Aorta (tissue), 5 donors: ENCODE measurements at regions not wholly inside any gene's neighbourhood (a gene's known extent, or its start where the extent isn't known, plus 50 kb on each side); places are given as distances from the start of the nearest gene placed in this dataset.
A peak's percentile ranks its signal among the peaks of the same experiment; 100 is the strongest.

Source experiments
- ATAC-seq: fragments of 200-7000 bp; cut with Tn5 transposase; one replicate; pipeline ENCODE4 v1.9.1; 2022; ENCODE audit warnings: moderate library complexity; ENCODE audit not compliant: low FRiP score
- DNase-seq, 2 donors: peaks; one replicate each; pipeline ENCODE4 v3.0.0-alpha.2; 2020
- H3K27ac ChIP-seq, 2 donors: one replicate each; pipeline ENCODE4 v1.5.1; 2013; ENCODE audit warnings: low read length in 2 of 2, mild to moderate bottlenecking in 2 of 2, moderate library complexity in 2 of 2, control low read depth in 1 of 2, inconsistent platforms in 1 of 2, low read depth in 1 of 2
- H3K27me3 ChIP-seq, 2 donors: one replicate each; pipeline ENCODE4 v1.6.1; 2013; ENCODE audit warnings: control low read depth in 1 of 2, low read length in 1 of 2, mild to moderate bottlenecking in 1 of 2, moderate library complexity in 1 of 2; ENCODE audit not compliant: insufficient read depth in 2 of 2, control insufficient read depth in 1 of 2
- H3K36me3 ChIP-seq, 2 donors: one replicate each; pipeline ENCODE4 v1.6.1; 2013; ENCODE audit warnings: control low read depth in 1 of 2, low read length in 1 of 2, mild to moderate bottlenecking in 1 of 2; ENCODE audit not compliant: insufficient read depth in 2 of 2, control insufficient read depth in 1 of 2
- H3K4me1 ChIP-seq, 2 donors: one replicate each; pipeline ENCODE4 v1.6.1; 2013; ENCODE audit warnings: low read length in 2 of 2, control low read depth in 1 of 2, mild to moderate bottlenecking in 1 of 2, moderate library complexity in 1 of 2; ENCODE audit not compliant: insufficient read depth in 2 of 2, control insufficient read depth in 1 of 2
- H3K4me3 ChIP-seq, 2 donors: one replicate each; pipeline ENCODE4 v1.5.1; 2013; ENCODE audit warnings: low read length in 2 of 2, control low read depth in 1 of 2, mild to moderate bottlenecking in 1 of 2
- H3K9me3 ChIP-seq: one replicate; pipeline ENCODE4 v1.6.1; 2013; ENCODE audit warnings: mild to moderate bottlenecking, low read length; ENCODE audit not compliant: control insufficient read depth
- WGBS, 2 donors: extraction: QIAGEN DNeasy Blood & Tissue Kit; methylation state at CpG; one replicate each; pipeline ENCODE4 v1.1.7; 2013; 5-methylcytosine and 5-hydroxymethylcytosine counted together
- intact Hi-C, 2 donors: fragments of 100-400 bp; cut with DNase I; formaldehyde crosslinking; loops; one replicate each; pipeline versions ENCODE4 v1.14.2 to v1.15.0; 2022
- donor health status: healthy with polysubstance abuse.
- donor health status: Bipolar disorder and iron deficiency.
- donor health status: DM: no; HTN: no; CAD: no.
- donor health status: DM: no; HTN: no; CAD: no.
- donor health status: DM: yes; HTN: yes; CAD: no.

DNA sequence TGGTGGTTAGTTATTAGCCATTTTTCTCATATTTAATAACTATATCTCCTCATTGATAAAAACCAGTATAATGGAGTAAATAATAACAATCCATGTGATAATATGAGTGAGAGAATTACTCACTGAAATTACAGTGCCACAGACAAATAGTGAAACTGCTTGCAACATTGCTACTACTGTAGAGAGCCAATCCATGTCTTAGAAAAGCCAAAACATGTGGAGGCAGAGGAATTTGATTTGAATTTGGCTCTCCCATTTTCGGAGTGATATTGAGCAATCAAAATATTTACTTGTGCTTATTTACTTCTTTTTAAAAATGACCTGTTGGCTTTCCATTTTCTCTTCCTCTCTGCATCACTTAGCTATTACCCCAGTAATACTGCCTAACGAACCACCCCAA, 288.3 kb upstream of the TCF4 start:
- H3K4me1 ChIP-seq: no peaks in the 10 kb centered on the region
- H3K9me3 ChIP-seq: no peaks in the 10 kb centered on the region
- no peaks in the 10 kb centered on the region for H3K36me3 ChIP-seq
- ATAC-seq: no peak
- no peak for DNase-seq
- 90 to 93% methylated on average over 2 of the region's 2 CpGs for WGBS, 2 donors
- H3K27ac ChIP-seq: no peak overlapping the region
- intact Hi-C loops: no loop called here
- H3K27me3 ChIP-seq: no peaks in the 10 kb centered on the region
- no peak overlapping the region for H3K4me3 ChIP-seq

DNA sequence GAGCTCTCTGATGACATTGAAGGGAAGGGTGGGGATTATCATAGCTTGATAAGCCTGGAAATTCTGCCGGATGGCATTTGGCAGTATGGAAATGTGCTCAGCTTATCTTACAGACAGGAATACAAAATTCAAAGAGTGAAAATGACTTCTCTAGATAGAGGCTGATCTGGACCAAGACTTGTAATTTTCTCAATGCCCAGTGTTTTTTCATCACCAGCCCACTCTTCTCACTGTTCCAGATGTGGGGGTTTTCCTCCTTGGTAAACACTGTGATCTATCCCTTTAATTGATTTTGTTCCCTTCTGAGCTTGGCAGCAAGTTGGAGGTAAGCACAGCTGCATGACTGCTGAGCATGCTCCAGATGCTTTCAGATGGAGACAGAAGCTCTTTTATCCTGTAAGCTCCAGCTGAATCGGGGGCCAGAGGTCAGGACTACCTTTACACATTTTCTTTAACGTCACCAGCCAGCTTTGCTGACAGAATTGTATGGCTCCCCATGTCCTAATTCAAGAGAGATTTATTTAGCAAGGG, 287.4 kb upstream of the TCF4 start:
- intact Hi-C loops: no loop called here
- WGBS, 2 donors: 60% methylated on average over 3 of the region's 3 CpGs
- Histone ChIP-seq H3K4me3 (no peak overlapping the region), H3K36me3 (no peaks in the 10 kb centered on the region), H3K4me1 (no peaks in the 10 kb centered on the region), H3K9me3 (no peaks in the 10 kb centered on the region), H3K27ac (no peak overlapping the region), H3K27me3 (no peaks in the 10 kb centered on the region)
- DNase-seq (no peak), ATAC-seq (no peak)

DNA sequence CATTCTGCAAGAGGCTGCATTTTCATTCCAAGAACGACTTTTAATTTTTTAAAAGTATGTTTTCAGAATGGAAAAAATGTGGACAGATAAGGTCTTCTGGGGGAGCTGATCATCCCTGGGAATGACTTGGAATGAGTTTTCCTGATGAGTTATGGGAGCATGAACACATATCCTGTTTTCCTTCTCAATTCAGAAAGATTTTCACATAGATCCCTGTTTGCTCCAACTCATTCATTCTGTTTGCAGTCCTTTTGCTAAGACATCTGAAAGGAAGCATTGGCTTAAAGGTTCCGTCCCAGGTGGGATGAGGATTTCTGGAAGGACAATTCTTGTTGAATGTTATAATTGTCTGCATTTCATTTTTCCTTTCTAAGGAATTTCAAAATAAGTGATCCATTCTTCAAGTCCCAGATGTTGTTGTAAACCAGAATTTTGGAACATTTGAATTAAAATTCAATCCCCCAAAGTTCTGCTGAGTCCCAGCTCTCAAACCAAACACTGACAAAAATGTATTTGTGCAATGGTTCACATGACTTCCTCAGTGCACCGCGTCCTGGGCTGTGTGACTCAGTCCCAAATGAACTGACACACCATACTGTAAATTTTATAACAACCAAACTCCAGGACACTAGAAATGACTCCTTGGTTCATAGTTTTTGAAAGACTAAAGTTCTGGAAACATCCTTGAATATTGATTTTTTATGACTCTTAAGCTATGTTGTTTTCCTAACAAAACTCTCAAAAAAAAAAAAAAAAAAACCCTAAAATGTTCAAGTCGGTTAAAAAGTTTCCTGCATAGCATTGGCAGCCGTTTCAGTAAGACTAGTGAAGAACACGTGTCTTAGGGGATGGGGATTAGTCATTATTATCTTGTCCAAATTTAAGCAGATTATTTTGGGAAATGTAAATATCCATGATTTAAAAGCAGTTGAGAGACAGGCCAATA, 281.8 kb upstream of the TCF4 start:
- Histone ChIP-seq H3K4me3 (no peak overlapping the region), H3K36me3 (no peaks in the 10 kb centered on the region), H3K9me3 (no peaks in the 10 kb centered on the region), H3K27ac (no peak overlapping the region), H3K27me3 (no peaks in the 10 kb centered on the region), H3K4me1 (no peaks in the 10 kb centered on the region)
- WGBS, 2 donors: 24 to 34% methylated on average over 7 of the region's 7 CpGs
- peak; percentile 77 for ATAC-seq
- peak; percentile 50 to 69 for DNase-seq
- intact Hi-C loops: no loop called here

DNA sequence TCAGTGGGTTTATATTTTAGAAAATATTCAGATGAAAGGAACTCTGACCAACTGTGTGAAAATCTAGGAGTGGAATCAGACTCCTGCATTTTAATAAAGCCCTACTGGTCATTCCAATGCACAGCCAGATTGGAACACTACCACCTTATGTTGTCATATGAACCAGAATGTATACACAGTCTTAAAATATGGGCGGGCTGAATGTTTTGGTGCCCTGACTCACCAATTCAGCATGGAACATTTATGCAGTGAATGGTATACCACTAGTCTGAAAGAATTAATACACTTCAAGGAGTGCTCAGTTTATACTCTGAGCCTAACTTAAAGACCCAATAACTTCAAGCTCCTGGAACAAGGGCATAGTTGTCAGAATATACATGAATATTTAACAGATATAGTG, 280.9 kb upstream of the TCF4 start:
- Histone ChIP-seq H3K4me1 (no peaks in the 10 kb centered on the region), H3K36me3 (no peaks in the 10 kb centered on the region), H3K27me3 (no peaks in the 10 kb centered on the region), H3K9me3 (no peaks in the 10 kb centered on the region), H3K27ac (no peak overlapping the region), H3K4me3 (no peak overlapping the region)
- intact Hi-C loops: no loop called here
- ATAC-seq (no peak), DNase-seq (no peak)
- 91 to 92% methylated on average over 1 of the region's 1 CpG for WGBS, 2 donors

DNA sequence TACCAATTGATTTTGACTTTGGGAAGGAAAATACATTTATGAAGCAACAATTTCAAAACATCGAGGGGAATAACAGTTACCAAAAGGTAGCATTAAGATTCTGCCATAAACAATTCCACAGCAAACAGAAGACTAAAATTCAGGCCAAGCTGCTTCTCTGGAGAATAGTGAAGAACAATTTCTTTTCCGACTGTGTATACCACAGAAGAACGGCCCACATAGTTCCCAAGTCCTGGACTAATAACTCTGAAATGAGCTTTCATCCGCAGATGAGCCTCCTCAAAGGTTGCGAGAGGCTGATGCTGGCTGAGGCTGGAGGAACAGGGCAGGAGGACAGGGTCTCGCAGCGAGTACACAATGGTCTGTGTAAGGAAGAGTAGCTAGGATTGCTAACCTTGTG, 278.9 kb upstream of the TCF4 start:
- intact Hi-C loops: no loop called here
- 96 to 97% methylated on average over 7 of the region's 7 CpGs for WGBS, 2 donors
- Histone ChIP-seq H3K4me3 (no peak overlapping the region), H3K27ac (no peak overlapping the region), H3K27me3 (no peaks in the 10 kb centered on the region), H3K9me3 (no peaks in the 10 kb centered on the region), H3K4me1 (no peaks in the 10 kb centered on the region), H3K36me3 (no peaks in the 10 kb centered on the region)
- DNase-seq: no peak
- no peak for ATAC-seq

DNA sequence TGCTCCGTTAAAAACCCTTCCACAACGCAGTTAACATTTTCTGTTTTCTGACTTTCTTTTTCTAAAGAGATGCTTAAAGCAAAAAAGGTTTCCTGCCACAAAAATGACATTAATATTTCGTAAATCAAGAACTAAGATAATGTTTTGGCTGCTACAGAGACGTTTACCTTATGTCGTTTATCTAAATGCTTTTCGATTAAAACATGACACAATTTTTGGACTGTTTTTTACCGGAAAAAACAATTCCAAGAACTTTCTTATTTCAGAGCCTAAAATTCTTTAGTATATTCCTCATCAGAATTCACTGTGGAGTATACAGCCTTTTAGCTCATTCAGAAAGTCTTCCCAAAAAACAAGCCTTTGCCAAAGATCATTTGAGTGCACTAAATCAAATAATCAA, 278.0 kb upstream of the TCF4 start:
- no peaks in the 10 kb centered on the region for H3K36me3 ChIP-seq
- H3K4me3 ChIP-seq: peak overlapping the region in 1 of 2 donors; percentile 28
- intact Hi-C loops: no loop called here
- DNase-seq: no peak
- H3K27ac ChIP-seq: no peak overlapping the region
- no peaks in the 10 kb centered on the region for H3K9me3 ChIP-seq
- no peaks in the 10 kb centered on the region for H3K27me3 ChIP-seq
- no peaks in the 10 kb centered on the region for H3K4me1 ChIP-seq
- 7 to 12% methylated on average over 7 of the region's 7 CpGs for WGBS, 2 donors
- no peak for ATAC-seq

DNA sequence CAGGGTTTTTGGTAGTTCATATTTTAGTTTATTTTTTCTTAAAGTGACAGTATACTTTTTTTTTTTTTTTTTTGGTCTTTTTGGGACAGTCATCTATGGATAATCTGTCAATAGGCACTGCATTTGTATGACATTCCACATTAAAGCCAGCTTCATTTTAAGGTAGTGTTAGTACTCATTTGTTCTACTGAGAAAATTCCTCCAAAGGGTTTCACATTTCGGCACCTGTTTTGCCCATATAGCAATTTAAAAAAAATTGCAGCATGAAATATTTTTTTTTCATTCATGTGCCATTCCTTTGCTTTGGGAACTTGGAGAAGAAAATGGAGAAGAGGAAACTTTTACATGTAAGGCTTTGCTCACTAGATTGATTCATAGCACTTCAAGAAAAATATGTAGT, 276.3 kb upstream of the TCF4 start:
- Histone ChIP-seq H3K4me3 (no peak overlapping the region), H3K9me3 (no peaks in the 10 kb centered on the region), H3K27me3 (no peaks in the 10 kb centered on the region), H3K36me3 (no peaks in the 10 kb centered on the region), H3K27ac (no peak overlapping the region), H3K4me1 (no peaks in the 10 kb centered on the region)
- intact Hi-C loops: no loop called here
- no peak for DNase-seq
- ATAC-seq: no peak
- WGBS, 2 donors: 57% methylated on average over 1 of the region's 1 CpG

DNA sequence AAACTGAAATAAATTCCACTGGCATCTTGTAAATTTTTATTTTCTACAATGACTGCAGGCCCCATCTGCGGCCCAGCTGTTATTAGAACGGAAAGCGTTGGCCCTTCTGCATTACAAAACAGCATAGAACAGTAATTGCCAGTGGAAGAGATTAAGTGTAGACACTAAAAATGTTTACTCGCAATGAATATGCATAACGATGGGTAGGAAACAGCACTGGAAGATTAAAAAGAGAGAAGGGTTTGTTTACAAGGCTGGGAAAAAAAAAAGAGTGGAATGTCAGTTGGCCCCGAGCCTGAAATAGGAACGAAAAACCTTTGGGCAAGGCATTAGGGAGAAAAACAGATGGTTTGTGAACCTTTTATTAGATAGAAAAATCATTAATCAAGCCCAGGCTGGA, 275.9 kb upstream of the TCF4 start:
- intact Hi-C loops: no loop called here
- H3K4me1 ChIP-seq: no peaks in the 10 kb centered on the region
- DNase-seq (no peak), ATAC-seq (no peak)
- no peaks in the 10 kb centered on the region for H3K27me3 ChIP-seq
- no peak overlapping the region for H3K27ac ChIP-seq
- H3K4me3 ChIP-seq: no peak overlapping the region
- H3K9me3 ChIP-seq: no peaks in the 10 kb centered on the region
- H3K36me3 ChIP-seq: no peaks in the 10 kb centered on the region
- WGBS, 2 donors: 63 to 65% methylated on average over 7 of the region's 7 CpGs

DNA sequence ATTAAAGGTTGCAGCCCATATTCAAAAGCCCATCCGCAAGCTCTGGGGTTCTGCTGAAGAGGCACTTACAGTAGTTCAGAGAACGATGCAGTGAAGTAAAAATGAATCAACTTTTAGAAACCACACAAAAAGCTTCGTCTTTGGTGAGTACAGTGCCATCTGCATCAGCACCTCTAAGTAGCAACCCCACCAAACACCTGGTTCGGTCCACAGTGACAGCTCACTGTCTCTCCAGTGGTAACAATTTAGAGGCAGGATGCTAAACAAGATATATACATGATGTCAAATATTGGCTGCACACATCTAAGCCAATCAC, 275.4 kb upstream of the TCF4 start:
- Histone ChIP-seq H3K36me3 (no peaks in the 10 kb centered on the region), H3K27ac (no peak overlapping the region), H3K27me3 (no peaks in the 10 kb centered on the region), H3K9me3 (no peaks in the 10 kb centered on the region), H3K4me3 (no peak overlapping the region), H3K4me1 (no peaks in the 10 kb centered on the region)
- intact Hi-C loops: no loop called here
- WGBS, 2 donors: 95 to 97% methylated on average over 4 of the region's 4 CpGs
- ATAC-seq: no peak
- DNase-seq: no peak
